Fibroblast of lung (primary cell): ENCODE measurements at regions not wholly inside any gene's neighbourhood (a gene's known extent, or its start where the extent isn't known, plus 50 kb on each side); places are given as distances from the start of the nearest gene placed in this dataset.

Experiments
- DNase-seq, 2 donors: peaks; one replicate each; pipeline versions ENCODE4 v3.0.0 to v3.0.0-alpha.2; 2010; ENCODE audit warnings: low read depth in 2 of 2
- H2AFZ ChIP-seq: 2 replicates; pipeline ENCODE4 v1.5.1; 2012; ENCODE audit warnings: low read length, control low read depth, inconsistent platforms
- H3K27ac ChIP-seq: 2 replicates; pipeline ENCODE4 v1.5.1; 2011; ENCODE audit warnings: low read length, control low read depth; ENCODE audit not compliant: insufficient read depth
- H3K27me3 ChIP-seq: 2 replicates; pipeline ENCODE4 v1.5.1; 2011; ENCODE audit warnings: mild to moderate bottlenecking, low read length; ENCODE audit not compliant: control insufficient read depth, insufficient read depth
- H3K36me3 ChIP-seq: 2 replicates; pipeline ENCODE4 v1.5.1; 2011; ENCODE audit warnings: low read length; ENCODE audit not compliant: control insufficient read depth, insufficient read depth
- H3K4me1 ChIP-seq: 2 replicates; pipeline ENCODE4 v1.5.1; 2011; ENCODE audit warnings: low read length; ENCODE audit not compliant: control insufficient read depth, insufficient read depth; ENCODE audit errors: extremely low read depth
- H3K4me2 ChIP-seq: 2 replicates; pipeline ENCODE4 v1.5.1; 2011; ENCODE audit warnings: low read length, control low read depth; ENCODE audit not compliant: insufficient read depth; ENCODE audit errors: extremely low read depth
- H3K4me3 ChIP-seq, 4 experiments: fragments of 200-600 bp in 1 of 4; sonication (generic) in 1 of 4; replicated peaks in 1 of 4; 2 replicates each; pipeline ENCODE4 v1.5.1; 2011 to 2016; ENCODE audit warnings: low read length in 4 of 4, low read depth in 3 of 4, mild to moderate bottlenecking in 3 of 4, control low read depth in 2 of 4, inconsistent platforms in 1 of 4, mixed read lengths in 1 of 4; ENCODE audit not compliant: insufficient read depth in 1 of 4; ENCODE audit errors: control extremely low read depth in 1 of 4
- H3K79me2 ChIP-seq: 2 replicates; pipeline ENCODE4 v1.5.1; 2012; ENCODE audit warnings: mild to moderate bottlenecking, low read length, inconsistent platforms; ENCODE audit not compliant: control insufficient read depth, insufficient read depth
- H3K9ac ChIP-seq: 2 replicates; pipeline ENCODE4 v1.5.1; 2011; ENCODE audit warnings: mild to moderate bottlenecking, low read length, control low read depth; ENCODE audit not compliant: insufficient read depth
- H3K9me3 ChIP-seq: 2 replicates; pipeline ENCODE4 v1.5.1; 2012; ENCODE audit warnings: low read depth, low read length; ENCODE audit not compliant: control insufficient read depth, insufficient read depth
- H4K20me1 ChIP-seq: 2 replicates; pipeline ENCODE4 v1.5.1; 2011; ENCODE audit warnings: low read length; ENCODE audit not compliant: control insufficient read depth, insufficient read depth; ENCODE audit errors: extremely low read depth
- CTCF ChIP-seq, 2 donors: IDR thresholded peaks in 1 of 2; conservative IDR thresholded peaks in 1 of 2; 1 replicate in 1 of 2; 2 replicates in 1 of 2; pipeline ENCODE4 v1.5.1; 2011 to 2012; ENCODE audit warnings: low read length in 2 of 2, control low read depth in 1 of 2, inconsistent platforms in 1 of 2, low read depth in 1 of 2, mild to moderate bottlenecking in 1 of 2
- EZH2 ChIP-seq: IDR thresholded peaks from 2 replicates; pipeline ENCODE4 v1.5.1; 2012; ENCODE audit warnings: low read length, control low read depth, mild to moderate bottlenecking; ENCODE audit errors: missing control alignments

- Histone ChIP-seq H3K27ac (no peak overlapping the region), H2AFZ (no peak overlapping the region), H3K36me3 (no peaks in the 10 kb centered on the region), H3K4me3 (no peak overlapping the region), H3K9ac (no peak overlapping the region), H3K9me3 (no peaks in the 10 kb centered on the region), H4K20me1 (no peaks in the 10 kb centered on the region), H3K27me3 (no peaks in the 10 kb centered on the region), H3K79me2 (no peaks in the 10 kb centered on the region), H3K4me1 (peaks cover 14% of the 10 kb centered on the region), H3K4me2 (no peak overlapping the region)
- TF ChIP-seq CTCF (conservative IDR thresholded peaks at IDR 0.05 in 1 of 2, IDR thresholded peaks at IDR 0.05 in 1 of 2; ENCODE audit: low read depth in 1 of 2, low read length in 2 of 2) (no peak), EZH2 (no peak)
- peak in 1 of 2 donors; percentile 59 for DNase-seq
These were observed 164.1 kb upstream of the ADO start for GRCh38 chr10:62640411-62640810.

GRCh38 chr10:62643606-62644587 lies 160.6 kb upstream of the ADO start:
- Histone ChIP-seq H3K79me2 (no peaks in the 10 kb centered on the region), H3K27me3 (no peaks in the 10 kb centered on the region), H3K4me2 (no peak overlapping the region), H3K9me3 (no peaks in the 10 kb centered on the region), H3K36me3 (no peaks in the 10 kb centered on the region), H3K27ac (no peak overlapping the region), H3K4me1 (no peaks in the 10 kb centered on the region), H2AFZ (no peak overlapping the region), H4K20me1 (no peaks in the 10 kb centered on the region), H3K9ac (no peak overlapping the region), H3K4me3 (no peak overlapping the region)
- DNase-seq, result no peak
- TF ChIP-seq CTCF (conservative IDR thresholded peaks at IDR 0.05 in 1 of 2, IDR thresholded peaks at IDR 0.05 in 1 of 2; ENCODE audit: low read depth in 1 of 2, low read length in 2 of 2) (no peak), EZH2 (no peak)

- no peaks in the 10 kb centered on the region for H3K9me3 ChIP-seq
- no peaks in the 10 kb centered on the region for H3K4me1 ChIP-seq
- H4K20me1 ChIP-seq, result no peaks in the 10 kb centered on the region
- H3K79me2 ChIP-seq, result no peaks in the 10 kb centered on the region
- DNase-seq, result no peak
- H2AFZ ChIP-seq, result no peak overlapping the region
- H3K4me2 ChIP-seq, result no peak overlapping the region
- H3K4me3 ChIP-seq, result no peak overlapping the region
- H3K9ac ChIP-seq, result no peak overlapping the region
- TF ChIP-seq CTCF (conservative IDR thresholded peaks at IDR 0.05 in 1 of 2, IDR thresholded peaks at IDR 0.05 in 1 of 2; ENCODE audit: low read depth in 1 of 2, low read length in 2 of 2) (no peak), EZH2 (no peak)
- H3K27ac ChIP-seq, result no peak overlapping the region
- no peaks in the 10 kb centered on the region for H3K27me3 ChIP-seq
- H3K36me3 ChIP-seq, result no peaks in the 10 kb centered on the region
These were observed 157.0 kb upstream of the ADO start for GRCh38 chr10:62647375-62648092.
